Midbrain (tissue), 1 donor: ENCODE measurements at regions not wholly inside any gene's neighbourhood (a gene's known extent, or its start where the extent isn't known, plus 50 kb on each side); places are given as distances from the start of the nearest gene placed in this dataset.

ENCODE experiments used
- DNase-seq: peaks from one replicate; lab custom pipeline; 2025; lab: John Stamatoyannopoulos, UW

DNA sequence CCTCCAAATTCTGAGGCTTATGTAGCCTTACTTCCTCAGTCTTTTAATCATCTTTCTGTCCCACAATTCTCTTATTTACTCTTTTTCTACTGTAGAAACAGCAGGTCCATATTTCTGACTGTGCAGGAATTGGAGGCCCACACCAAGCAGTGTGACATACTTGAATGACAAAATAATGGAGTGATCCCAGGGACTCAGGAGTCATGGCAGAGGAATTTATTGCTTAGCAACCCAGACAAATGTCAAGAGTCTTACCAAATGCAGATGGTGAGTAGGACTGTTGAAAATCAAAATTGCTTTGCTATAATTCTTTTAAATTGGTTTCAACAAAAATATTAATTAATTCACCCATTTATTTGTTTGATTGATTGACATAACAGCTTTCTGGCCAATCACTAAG, 59.9 kb downstream of the HTR1B start:
- DNase-seq = no peak

DNA sequence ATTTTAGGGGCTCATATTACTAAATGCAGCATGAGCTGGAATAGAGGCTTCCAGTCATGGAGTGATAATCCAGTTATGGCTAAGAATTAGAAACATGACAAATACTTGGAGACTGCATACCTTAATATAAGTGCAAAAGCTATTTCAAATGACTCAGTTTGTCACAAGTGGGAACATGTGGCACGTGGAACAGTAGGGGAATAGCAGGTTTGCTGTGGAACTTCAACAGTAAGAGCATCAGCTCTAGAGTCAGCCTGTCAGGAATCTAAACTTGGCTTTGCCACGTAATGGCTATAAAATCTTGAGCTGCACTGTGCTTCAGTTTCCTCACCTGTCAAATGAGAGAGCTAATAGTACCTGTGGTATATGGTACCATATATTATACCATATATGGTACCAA, 62.1 kb downstream of the HTR1B start:
- DNase-seq = no peak

DNA sequence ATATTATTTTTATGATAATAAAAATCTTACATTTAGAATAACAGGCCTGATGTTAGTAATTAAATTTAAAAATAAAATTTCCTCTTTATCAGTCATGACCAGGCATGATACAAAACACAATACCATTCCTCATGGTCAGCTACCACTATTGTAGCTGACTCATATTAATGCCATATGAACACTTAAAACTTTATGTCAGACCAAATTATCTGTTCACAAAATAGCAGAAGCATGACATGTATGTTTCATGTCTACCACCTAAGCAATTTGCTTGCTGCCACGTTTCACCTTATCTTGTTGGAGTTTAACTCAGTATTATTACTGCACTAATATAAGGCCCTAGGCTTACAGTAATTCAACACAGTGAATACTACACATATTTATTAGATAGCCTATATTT, 65.7 kb downstream of the HTR1B start:
- no peak for DNase-seq

DNA sequence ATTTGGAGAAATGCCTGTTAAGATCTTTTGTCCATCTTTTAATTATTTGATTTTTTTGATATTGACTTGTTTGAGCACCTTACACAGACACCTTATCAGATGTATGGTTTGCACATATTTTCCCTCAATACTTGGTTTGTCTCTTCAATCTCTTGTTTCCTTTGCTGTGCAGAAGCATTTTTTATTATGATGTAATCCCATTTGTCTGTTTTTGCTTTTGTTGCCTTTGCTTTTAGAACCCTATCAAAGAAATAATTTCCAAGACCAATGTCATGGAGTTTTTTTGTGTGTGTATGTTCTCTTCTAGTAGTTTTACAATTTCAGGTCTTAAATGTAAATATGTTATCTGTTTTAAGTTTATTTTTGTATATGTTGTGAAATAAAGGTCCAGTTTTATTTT, 73.9 kb downstream of the HTR1B start:
- DNase-seq = no peak

DNA sequence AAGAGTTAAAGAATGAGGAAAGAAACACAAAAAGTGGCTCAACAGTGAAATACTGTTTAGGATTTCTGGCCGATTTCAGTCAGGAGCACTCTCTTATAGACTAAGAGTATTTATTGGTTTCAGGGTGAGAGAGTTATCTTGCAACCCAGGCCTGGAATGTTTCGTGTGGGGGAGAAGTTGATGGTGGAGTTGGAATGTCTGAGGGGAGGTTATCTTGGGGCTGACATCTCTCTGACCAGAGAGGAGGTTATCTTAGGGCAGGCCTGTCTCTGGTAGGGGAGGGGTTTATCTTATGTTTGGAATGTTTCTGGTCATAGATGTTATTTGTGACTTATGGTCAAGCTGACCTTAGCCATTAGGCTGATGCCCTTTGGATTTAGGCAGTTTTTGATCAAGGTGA, 80.3 kb downstream of the HTR1B start:
- no peak for DNase-seq

DNA sequence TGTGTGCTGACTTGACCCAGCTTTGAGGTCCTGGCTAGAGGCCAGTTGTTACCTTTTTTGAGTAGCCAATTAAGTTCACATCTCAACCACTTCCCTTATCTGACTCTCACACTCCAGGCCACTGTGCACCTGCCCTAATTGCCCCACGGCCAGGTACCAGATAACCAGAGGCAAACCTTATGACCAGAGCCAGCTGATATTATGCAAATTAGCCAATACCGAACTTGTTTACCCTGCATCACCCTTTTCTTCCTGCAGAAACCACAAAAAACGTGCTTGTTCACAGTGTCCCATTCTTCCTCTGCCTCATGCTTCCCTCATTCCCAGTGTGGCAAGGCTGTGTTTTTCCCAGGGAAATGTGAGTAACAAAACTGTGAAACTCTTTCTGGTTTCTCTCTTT, 89.3 kb downstream of the HTR1B start:
- no peak for DNase-seq

DNA sequence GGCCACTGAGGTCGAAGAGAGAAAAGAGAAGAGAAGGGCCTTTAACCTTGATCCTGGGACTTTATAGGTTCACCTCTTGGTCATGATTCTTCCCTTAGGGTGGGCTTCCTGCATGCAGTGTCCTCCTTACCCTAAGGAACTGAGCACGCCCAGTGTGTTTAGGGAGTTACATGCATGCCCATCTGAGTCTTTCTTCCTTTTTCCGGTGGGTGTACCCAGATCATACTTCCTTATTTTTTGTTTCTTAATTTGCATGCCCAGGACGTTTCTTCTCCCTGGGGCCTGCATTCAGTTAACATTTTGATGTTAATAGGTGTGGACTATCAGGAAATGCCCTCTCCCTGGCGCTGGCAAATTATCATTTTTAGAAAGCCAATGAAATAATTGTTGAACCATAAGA, 91.5 kb downstream of the HTR1B start:
- DNase-seq = no peak

DNA sequence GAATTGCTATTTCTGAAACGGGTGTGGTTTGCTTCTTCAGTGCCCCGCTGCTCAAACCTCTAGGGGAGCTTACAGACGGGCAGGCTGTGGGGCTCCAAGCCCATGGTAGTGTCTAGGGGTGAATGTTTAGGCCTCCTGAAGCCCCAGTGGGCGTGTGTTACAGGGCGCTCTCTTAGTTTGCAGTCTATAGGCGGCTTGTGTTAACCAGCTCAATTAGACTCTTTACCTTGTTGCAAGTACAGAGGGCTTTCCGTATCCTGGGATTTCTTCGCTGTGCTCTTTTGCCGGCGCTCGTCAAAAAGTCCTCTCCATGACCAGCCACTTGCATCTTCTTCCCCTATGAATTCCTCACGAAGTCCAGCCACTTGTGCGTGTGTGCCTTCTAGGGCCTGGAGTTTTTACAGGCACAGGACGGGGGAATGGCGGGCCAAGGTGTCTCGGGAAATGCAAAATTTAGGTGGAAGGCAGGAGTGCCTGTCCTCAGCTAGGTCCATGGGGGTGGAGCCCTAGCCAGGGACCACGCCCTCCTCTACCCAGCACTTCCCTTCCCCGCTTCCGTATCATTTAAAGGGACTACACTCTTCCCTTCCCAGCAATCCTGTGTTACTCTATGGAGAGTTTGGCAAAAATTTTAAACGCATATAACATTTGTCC, 94.5 kb downstream of the HTR1B start:
- no peak for DNase-seq

DNA sequence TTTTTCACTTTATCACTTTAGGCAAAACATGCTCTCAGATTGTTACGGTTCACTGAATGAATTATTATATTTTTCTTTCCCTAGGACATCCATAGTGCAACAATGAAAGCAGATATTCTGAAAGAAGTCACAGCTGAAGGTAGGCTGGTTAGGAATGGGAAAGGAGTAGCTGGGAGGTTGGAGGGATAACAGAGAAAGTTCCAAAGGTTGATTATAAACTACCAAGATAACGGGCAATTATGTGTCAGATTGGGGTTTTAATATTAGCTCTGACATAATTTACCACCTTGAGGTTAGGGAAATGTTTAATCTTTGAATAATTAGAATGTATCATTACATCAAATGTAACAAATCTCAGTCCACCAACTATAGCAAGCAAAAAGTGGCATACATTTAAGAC, 96.5 kb downstream of the HTR1B start:
- no peak for DNase-seq

DNA sequence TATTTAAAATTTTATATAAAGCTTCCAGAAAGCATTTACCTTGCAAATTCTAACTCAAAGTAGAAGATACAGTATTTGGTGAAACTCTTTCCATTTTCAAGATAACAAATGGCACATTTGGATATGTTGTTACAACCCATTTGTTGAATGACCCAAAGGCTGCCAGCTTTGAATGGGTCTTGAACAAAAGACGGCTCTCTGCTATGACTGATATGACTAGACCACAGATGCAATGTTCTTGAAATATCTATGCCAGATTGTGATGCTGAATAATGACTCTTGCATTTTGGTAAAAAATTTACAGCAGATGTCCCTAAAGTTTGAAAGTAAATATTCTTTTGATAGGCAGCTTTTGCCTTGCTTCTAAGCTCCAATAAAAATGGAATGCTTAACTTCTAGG, 99.6 kb downstream of the HTR1B start:
- no peak for DNase-seq

DNA sequence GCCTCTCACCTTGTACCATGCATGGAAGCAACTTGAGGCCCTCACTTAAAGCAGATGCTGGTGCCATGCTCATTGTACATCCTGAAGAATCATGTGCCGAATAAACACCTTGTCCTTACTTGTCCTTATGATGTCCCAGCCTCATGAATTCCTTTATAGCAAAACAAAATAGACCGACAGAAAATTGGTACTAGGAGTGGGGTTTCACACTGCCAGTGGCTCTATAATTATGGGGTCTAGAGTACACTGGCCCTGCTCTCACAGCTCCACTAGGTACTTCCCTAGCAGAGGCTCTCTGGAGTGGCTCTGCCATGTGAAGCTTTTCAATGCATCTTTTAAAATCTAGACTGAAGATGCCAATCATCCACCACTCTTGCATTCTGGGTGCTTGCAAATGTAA, 101.2 kb downstream of the HTR1B start:
- no peak for DNase-seq

DNA sequence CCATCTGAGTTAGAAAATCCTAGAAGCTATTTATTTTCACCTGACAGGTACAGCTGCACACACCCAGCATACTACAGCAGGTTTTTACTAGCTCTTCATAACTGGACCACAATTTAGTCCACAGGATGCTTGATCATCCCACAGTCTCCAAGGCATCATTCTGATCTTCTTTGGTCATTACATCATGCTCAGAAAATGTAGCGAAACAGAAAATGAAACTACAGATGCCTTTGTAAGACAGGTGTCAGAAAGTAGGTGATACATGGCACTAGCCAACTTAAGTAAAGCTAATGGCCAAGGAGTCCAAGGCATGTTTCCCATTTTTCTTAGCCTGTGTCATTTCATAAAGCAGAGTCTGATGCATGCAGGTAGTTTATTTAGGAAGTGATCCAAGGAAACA, 102.3 kb downstream of the HTR1B start:
- DNase-seq = no peak

DNA sequence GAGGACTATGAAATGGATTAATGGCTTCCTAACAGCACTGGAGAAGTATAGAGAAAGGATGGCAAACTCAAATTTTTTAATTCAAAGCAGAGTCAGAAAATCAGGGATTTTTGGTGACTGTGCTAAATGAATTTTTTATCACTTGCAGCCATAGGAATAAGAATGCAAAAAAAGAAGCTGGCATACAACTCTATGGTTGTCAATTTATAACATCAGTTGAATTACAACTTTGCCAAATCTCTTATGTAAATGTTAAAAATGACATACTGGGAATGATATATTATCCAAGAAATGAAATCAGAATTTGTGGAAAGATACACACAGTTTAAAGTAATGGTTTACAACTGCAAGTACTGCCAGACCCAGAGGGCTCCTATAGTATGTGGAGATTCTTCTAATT, 106.5 kb downstream of the HTR1B start:
- no peak for DNase-seq

DNA sequence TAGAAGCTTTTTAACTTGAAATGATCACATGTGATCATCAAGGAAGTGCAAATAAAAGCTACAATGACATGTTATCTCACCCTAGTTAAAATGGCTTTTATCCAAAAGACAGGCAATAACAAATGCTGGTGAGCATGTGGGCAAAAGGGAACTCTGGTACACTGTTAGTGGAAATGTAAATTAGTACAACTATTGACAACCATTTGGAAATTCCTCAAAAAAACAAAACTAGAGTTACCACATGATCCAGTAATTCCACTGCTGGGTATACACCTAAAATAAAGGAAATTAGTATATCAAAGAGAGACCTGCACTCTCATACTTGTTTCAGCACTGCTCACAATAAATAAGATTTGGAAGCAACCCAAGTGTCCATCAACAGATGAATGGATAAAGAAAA, 108.7 kb downstream of the HTR1B start:
- DNase-seq = no peak

DNA sequence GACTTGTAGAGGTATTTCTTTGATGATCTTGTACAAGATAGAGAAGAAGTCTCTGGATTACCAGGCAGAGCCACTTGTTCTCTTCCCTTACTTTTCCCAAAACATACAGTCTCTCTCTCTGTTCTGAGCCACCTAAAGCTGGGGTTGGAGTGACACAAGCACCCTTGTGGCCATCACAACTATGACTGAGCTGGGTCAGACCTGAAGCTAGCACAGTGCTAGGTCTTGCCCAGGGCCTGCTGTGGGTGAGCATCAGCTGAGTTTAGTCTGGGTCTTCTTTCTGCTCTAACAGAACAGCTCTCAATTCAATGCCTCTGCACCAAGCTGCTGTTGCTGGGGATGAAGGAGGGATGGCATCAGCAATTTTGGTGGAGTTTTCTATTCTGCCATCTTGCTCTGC, 110.2 kb downstream of the HTR1B start:
- no peak for DNase-seq

DNA sequence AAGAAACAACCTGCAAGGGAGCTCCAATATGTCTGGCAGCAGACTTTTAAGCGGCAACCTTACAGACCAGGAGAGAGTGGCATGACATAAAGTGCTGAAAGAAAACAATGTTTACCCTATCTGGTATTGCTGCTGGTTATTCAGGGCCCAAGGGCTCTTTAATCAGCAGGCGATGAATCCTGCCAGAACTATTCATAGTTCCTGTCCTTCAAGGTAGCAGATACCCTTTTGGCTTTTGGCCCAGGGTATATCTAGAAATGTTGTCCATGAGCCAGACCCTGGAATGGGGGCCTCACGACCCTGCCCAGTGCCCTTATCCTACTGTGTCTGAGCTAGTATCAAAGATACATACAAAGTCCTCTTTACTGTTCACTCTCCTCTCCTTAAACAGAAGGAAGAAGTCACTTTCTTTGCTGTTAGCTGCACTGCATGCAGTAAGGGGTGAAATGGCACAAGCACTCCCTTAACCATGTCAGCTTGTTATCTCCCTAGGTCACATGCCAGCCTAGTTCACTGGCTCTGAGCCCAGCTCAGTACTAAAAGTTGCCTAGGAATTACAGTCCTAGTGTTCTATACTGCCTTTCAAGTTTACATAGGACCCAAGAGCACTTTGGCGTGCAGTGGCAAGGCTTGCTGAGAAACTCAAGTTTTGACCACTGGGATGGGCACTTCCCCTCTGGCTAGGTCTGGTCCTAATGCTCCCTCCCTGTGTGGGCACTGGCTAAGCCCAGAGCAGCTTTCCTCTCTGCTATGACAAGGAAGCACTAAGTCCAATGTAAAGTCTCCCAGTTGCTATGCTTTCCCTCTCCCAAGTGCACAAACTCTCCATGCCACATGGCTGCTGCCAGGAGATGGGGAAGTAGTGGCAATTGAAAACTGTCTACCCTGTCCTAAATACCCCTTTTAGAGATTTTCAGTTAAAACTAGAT, 122.0 kb downstream of the HTR1B start:
- DNase-seq = no peak

DNA sequence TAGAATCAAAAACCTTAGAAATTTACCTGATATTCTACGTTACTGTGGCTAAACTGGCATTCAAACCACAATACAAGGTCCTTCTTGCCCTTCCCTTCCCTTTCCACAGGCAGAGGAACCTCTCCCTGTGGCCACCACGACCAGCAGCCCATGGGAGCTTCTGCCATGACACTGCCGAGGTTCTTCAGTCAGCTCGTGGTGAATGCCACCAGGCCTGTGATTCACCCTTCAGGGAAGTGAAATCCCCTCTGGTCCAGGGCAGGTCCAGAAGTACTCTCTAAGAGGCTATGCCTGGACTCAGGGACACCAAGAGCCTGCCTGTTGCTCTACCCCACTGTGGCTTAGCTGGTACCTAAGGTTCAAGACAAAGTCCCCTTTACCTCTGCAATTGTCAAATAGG, 123.0 kb downstream of the HTR1B start:
- DNase-seq = no peak

DNA sequence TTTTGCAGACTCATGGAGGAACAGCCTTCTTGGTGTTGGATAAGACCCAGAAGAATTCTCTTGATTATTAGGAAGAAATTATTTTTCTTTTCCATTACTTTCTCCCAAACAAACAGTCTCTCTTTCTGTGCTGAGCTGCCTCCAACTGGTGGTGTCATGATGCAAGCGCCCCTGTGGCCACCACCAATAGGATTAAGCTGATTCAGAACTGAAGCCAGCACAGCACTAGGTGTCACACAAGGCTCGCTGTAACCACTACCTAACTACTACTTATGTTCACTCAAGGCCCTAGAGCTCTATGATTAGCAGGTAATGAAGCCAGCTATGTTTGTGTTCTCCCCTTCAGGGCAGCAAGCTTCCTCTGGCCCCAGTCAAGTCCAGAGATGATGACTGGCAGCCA, 123.4 kb downstream of the HTR1B start:
- DNase-seq = no peak

DNA sequence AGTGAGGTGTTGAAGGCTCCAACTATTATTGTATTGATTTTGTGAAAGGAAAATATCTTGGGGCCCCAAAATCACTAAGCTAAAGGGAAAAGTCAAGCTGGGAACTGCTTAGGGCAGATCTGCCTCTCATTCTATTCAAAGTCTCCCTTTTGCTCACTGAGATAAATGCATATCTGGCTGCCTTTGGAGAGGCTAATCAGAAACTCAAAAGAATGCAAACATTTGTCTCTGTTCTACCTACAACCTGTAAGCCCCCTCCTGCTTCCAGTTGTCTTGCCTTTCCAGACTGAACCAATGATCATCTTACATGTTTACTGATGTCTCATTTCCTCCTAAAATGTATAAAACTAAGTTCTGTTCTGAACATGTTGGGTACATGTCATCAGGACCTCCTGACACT, 125.9 kb downstream of the HTR1B start:
- DNase-seq = no peak

DNA sequence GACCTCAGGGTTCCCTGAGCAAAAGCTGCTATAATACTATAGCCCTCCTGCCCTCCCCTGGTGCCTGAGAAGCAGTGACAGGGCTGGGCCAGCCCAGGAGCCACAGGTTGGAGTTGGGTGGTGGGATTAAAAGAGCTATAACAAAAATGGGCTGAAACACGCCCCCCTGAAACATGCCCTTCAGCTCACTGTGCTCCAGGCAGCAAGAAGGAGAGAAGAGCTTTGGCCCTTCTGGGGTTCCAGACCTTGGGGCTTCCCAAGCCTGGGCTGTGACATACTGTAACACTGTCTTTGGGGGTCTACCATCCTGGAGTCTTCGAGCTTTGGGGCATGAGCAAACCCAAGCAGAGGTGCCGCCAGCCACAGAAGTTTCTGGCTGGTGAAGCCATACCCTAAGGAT, 129.2 kb downstream of the HTR1B start:
- no peak for DNase-seq

DNA sequence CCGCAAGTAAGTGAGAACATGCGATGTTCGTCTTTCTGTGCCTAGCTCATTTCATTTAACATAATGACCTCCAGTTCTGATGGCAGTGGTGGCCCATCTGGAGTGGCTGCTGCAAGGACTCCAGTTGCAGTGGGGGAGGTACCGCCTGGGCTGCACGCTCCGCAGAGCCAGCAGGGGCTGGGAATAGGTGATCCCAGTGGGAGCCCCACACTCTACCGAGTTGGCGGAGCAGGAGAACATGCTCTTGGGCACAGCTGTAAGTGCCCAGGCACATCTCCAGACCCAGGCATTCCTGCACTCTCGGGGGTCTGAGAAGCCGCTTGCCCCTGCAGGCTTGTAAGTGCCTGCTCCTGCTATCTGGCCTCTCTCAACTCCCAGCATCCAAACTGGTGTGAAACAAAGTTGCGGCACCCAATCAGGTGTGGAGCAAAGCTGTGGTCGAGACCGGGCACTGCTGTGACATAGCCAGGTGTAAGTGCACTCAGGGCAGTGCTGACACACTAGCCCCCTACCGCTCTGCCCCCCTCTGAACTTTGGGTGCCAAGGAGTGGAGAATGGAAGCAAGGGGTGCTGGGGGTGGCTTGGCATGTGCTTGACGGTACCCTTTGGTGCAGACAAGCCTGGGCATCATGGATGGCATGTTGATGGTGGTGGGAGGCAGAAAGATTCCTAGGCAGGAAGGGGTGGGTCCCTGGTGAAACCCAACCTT, 130.2 kb downstream of the HTR1B start:
- DNase-seq = no peak

DNA sequence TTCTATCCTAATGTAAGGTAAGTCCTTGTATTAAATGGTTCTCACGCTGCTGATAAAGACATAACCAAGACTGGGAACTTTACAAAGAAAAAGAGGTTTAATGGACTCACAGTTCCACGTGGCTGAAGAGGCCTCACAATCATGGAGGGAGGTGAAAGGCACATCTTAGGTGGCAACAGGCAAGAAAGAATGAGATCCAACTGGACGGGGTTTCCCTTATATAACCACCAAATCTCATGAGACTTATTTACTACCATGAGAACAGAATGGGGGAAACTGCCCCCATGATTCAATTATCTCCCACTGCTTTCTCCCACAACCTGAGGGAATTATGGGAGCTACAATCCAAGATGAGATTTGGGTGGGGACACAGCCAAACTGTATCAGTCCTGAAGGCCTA, 136.6 kb downstream of the HTR1B start:
- DNase-seq = no peak

DNA sequence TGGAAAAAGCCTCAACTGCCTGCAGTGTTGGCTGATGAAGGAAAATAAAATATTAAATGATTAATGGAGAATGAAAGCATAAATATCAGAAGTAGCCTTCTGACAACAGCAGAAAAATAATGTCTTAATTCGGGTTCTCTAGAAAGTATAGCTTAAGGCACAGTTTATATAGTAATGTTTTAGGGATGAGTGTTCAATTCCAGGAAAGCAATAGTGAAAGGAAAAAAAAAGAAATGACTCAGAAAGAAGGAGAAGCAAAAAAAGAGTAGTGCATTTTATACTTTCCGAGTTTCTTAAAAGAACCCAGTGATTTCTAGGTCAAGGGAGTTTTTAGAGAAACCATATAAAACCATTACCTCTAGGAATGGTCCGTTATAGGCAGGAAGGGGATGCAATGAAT, 137.3 kb downstream of the HTR1B start:
- DNase-seq = no peak
